ENCODE measurements at regions not wholly inside any gene's neighbourhood (a gene's known extent, or its start where the extent isn't known, plus 50 kb on each side); places are given as distances from the start of the nearest gene placed in this dataset.

DNA sequence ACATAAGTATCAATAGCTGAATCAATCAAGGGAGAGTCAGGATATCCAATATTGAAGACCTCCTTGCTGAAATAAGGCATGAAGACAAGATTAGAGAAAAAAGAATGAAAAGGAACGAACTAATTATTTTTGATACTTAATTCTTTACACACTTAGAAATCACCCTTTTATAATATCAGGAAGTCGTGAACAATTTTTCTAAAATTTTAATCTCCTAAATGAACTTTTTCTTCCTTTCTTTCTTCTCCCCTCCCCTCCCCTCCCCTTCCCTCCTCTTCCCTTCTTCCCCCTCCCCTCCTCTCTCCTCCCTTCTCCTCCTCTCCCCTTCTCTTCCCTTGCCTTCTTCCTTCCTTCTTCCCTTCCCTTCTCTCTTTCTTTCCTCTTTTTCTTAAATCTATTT, 872.1 kb upstream of the PCDH10 start:
- TF ChIP-seq, protein P1, sequence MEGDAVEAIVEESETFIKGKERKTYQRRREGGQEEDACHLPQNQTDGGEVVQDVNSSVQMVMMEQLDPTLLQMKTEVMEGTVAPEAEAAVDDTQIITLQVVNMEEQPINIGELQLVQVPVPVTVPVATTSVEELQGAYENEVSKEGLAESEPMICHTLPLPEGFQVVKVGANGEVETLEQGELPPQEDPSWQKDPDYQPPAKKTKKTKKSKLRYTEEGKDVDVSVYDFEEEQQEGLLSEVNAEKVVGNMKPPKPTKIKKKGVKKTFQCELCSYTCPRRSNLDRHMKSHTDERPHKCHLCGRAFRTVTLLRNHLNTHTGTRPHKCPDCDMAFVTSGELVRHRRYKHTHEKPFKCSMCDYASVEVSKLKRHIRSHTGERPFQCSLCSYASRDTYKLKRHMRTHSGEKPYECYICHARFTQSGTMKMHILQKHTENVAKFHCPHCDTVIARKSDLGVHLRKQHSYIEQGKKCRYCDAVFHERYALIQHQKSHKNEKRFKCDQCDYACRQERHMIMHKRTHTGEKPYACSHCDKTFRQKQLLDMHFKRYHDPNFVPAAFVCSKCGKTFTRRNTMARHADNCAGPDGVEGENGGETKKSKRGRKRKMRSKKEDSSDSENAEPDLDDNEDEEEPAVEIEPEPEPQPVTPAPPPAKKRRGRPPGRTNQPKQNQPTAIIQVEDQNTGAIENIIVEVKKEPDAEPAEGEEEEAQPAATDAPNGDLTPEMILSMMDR (IDR thresholded peaks at IDR 0.05; ENCODE audit: insufficient read depth, low read depth, low read length, missing control alignments): no peak
- DNase-seq (ENCODE audit: low read depth): no peak
- H3K4me3 ChIP-seq (ENCODE audit: low read depth, low read length): no peak overlapping the region

DNA sequence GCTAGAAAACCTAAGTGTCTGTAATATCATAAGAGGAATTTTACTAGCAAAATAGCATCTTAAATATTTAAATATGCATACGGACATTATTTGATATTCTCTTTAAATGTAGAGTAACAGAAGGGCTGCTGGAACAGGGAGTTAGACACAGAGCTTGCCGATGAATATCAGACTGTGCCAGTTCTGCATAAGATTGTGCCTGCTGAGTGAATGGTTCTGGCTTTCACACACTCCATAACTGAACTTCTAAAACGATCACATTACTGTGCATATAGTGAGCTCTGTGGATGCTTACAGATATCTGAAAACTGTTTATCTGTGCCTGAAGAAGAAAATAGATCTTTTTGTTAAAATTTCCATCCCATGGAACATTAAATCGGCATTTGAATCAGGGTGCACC, 867.4 kb upstream of the PCDH10 start:
- TF ChIP-seq, protein P1 (IDR thresholded peaks at IDR 0.05; ENCODE audit: insufficient read depth, low read depth, low read length, missing control alignments): no peak
- H3K4me3 ChIP-seq (ENCODE audit: low read depth, low read length): no peak overlapping the region
- no peak for DNase-seq (ENCODE audit: low read depth)

DNA sequence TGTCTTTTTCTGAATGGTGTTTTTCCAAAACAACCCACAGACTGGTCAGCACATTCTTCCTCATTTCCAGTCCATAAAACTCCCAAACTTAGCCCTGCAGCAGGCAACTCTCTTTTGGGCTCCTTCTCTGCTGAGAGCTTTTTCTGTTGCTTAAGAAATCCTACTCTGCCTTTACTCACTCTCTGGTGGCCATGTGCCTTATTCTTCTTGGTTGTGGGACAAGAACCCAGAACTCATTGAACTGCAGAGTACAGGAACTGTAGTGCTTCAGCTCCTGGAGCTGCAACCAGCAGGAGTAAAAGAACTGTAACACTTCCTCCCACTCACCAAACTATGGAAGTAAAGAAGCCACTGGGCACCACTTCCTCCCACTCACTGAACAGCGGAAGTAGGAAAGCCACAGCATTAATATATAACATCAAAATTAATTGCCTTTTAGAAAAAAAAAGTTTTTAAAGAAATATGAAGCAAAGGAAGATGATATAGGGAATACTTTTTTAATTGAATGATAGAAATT, 864.1 kb upstream of the PCDH10 start:
- TF ChIP-seq, protein P1 (IDR thresholded peaks at IDR 0.05; ENCODE audit: insufficient read depth, low read depth, low read length, missing control alignments): no peak
- DNase-seq (ENCODE audit: low read depth): no peak
- no peak overlapping the region for H3K4me3 ChIP-seq (ENCODE audit: low read depth, low read length)

DNA sequence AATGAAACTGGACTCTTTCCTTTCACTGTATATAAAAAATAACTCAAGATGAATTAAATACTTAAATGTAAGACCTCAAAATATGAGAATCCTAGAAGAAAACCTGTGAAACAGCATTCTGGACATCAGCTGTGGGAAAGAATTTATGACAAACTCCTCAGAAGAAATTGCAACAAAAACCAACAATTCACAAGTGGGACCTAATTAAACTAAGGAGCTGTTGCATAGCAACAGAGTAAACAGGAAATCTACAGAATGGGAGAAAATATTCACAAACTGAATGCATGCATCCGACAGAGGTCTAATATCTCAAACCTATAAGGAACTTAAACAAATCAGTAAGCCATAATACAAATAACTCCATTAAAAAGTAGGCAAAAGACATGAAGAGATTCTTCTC, 851.7 kb upstream of the PCDH10 start:
- TF ChIP-seq, protein P1 (IDR thresholded peaks at IDR 0.05; ENCODE audit: insufficient read depth, low read depth, low read length, missing control alignments): no peak
- DNase-seq (ENCODE audit: low read depth): no peak
- no peak overlapping the region for H3K4me3 ChIP-seq (ENCODE audit: low read depth, low read length)

DNA sequence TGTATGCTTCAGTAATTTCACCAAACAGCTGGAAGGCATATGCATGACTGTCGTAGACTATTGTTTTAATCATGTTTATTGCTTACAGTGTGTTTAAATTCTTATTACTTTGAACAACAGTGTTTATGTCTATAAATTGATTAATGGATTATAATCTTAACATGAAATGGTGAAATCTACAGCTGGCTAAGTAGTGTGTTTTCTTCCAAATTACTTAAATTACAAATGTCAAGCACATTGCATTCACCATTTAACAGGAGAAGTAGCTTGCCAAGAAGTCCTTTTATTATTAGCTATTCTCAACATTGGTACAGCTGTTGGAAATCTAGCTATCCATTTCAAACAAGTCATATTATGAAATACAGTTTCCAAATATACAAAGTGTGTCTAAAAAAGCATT, 849.3 kb upstream of the PCDH10 start:
- no peak for DNase-seq (ENCODE audit: low read depth)
- TF ChIP-seq, protein P1 (IDR thresholded peaks at IDR 0.05; ENCODE audit: insufficient read depth, low read depth, low read length, missing control alignments): no peak
- no peak overlapping the region for H3K4me3 ChIP-seq (ENCODE audit: low read depth, low read length)

DNA sequence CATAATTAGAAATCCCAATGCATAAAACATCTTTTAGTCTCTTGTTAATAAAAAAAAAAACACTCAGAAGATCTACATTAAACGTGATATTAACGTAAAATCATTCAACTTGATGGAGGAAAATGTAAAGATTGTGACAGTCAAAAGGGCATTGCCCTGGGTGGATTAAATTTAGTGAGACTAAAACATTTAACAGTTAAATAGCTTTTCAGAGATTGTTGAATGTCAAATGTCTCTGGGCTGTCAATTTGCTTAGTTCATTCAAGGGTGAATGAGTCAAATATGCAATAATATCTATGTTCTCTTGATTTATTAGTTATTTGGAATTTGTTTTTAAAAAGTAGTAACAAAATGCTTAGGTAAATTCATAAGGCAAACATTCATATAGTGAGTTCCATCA, 836.6 kb upstream of the PCDH10 start:
- DNase-seq (ENCODE audit: low read depth): no peak
- TF ChIP-seq, protein P1 (IDR thresholded peaks at IDR 0.05; ENCODE audit: insufficient read depth, low read depth, low read length, missing control alignments): no peak
- H3K4me3 ChIP-seq (ENCODE audit: low read depth, low read length): no peak overlapping the region

DNA sequence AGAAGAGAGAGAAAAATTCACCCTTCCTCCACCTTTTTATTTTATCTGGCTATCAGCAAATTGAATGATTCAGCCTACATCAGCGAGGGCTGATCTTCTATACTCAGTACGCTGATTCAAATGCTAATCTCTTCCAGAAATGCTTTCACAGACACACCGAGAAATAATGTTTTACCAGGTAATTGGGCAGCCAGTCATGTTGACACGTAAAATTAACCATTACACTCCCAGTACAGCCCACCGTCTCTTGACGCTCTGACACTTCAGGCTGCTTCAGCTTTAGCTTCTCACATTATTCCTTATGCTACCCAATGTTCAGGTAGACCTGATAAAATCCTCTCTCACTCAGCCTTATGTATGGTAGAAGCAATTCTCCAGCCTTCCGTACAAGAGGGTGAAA, 835.2 kb upstream of the PCDH10 start:
- TF ChIP-seq, protein P1 (IDR thresholded peaks at IDR 0.05; ENCODE audit: insufficient read depth, low read depth, low read length, missing control alignments): no peak
- H3K4me3 ChIP-seq (ENCODE audit: low read depth, low read length): no peak overlapping the region
- no peak for DNase-seq (ENCODE audit: low read depth)

Measured in GM12865 (cell line).